T-cell (primary cell): ENCODE measurements at regions not wholly inside any gene's neighbourhood (a gene's known extent, or its start where the extent isn't known, plus 50 kb on each side); places are given as distances from the start of the nearest gene placed in this dataset.

Experiments used
- ATAC-seq, 4 experiments: fragments of 200-7000 bp in 3 of 4; fragments of 150-1000 bp in 1 of 4; cut with Tn5 transposase; replicated peaks in 1 of 4; 1 replicate in 3 of 4; 2 replicates in 1 of 4; pipeline ENCODE4 v1.10.0; 2021; ENCODE audit warnings: moderate library complexity in 3 of 4, mild to moderate bottlenecking in 2 of 4, moderate number of reproducible peaks in 1 of 4
- CTCF ChIA-PET, 2 donors: fragments of 300-600 bp; sonication (Branson Sonifier 250); formaldehyde crosslinking; loops; one replicate each; lab custom pipeline; 2022; ENCODE audit warnings: antibody characterized with exemption in 2 of 2; lab: Charles Lee
- POLR2A ChIA-PET, 2 donors: fragments of 300-600 bp; sonication (Branson Sonifier 250); formaldehyde crosslinking; loops; one replicate each; lab custom pipeline; 2022; ENCODE audit warnings: antibody characterized with exemption in 2 of 2; lab: Charles Lee
- DNase-seq, 35 experiments: peaks; one replicate each; pipeline versions ENCODE4 v3.0.0 to v3.0.0-alpha.2; 2013 to 2023
- H3K27ac ChIP-seq: one replicate; pipeline ENCODE4 v1.5.1; 2013; ENCODE audit warnings: low read length
- H3K27me3 ChIP-seq, 2 experiments: replicated peaks in 1 of 2; 1 replicate in 1 of 2; 2 replicates in 1 of 2; pipeline versions ENCODE4 v1.6.1 to v1.7.0; 2013; ENCODE audit warnings: low read length in 1 of 2, mixed read lengths in 1 of 2; ENCODE audit not compliant: control insufficient read depth in 2 of 2, insufficient read depth in 2 of 2; ENCODE audit errors: extremely low read depth in 1 of 2
- H3K36me3 ChIP-seq, 2 donors: 1 replicate in 1 of 2; 2 replicates in 1 of 2; pipeline versions ENCODE4 v1.6.1 to v1.7.0; 2013; ENCODE audit warnings: low read length in 1 of 2; ENCODE audit not compliant: control insufficient read depth in 2 of 2, insufficient read depth in 1 of 2; ENCODE audit errors: extremely low read depth in 1 of 2
- H3K4me1 ChIP-seq, 2 experiments: 1 replicate in 1 of 2; 2 replicates in 1 of 2; pipeline versions ENCODE4 v1.6.1 to v1.7.0; 2013; ENCODE audit warnings: low read length in 2 of 2, mixed read lengths in 1 of 2; ENCODE audit not compliant: insufficient read depth in 2 of 2, control insufficient read depth in 1 of 2; ENCODE audit errors: extremely low read depth in 1 of 2
- H3K4me3 ChIP-seq, 2 donors: 1 replicate in 1 of 2; 2 replicates in 1 of 2; pipeline versions ENCODE4 v1.5.1 to v1.7.0; 2013; ENCODE audit warnings: mild to moderate bottlenecking in 2 of 2, low read length in 1 of 2, moderate library complexity in 1 of 2; ENCODE audit not compliant: control insufficient read depth in 1 of 2; ENCODE audit errors: extremely low read depth in 1 of 2
- H3K9me3 ChIP-seq: 2 replicates; pipeline ENCODE4 v1.7.0; 2013
- H3K27ac Mint-ChIP-seq, 2 donors: one replicate each; pipeline ENCODE4 v1.8.0; 2020 to 2021; ENCODE audit warnings: mild to moderate bottlenecking in 2 of 2, mixed read lengths in 2 of 2
- H3K27me3 Mint-ChIP-seq, 2 donors: one replicate each; pipeline ENCODE4 v1.8.0; 2021 to 2022; ENCODE audit warnings: mixed read lengths in 2 of 2
- H3K36me3 Mint-ChIP-seq: one replicate; pipeline ENCODE4 v1.8.0; 2021; ENCODE audit warnings: mixed read lengths
- H3K4me1 Mint-ChIP-seq, 3 donors: one replicate each; pipeline ENCODE4 v1.8.0; 2020 to 2022; ENCODE audit warnings: mixed read lengths in 3 of 3, mild to moderate bottlenecking in 1 of 3
- H3K4me3 Mint-ChIP-seq, 3 donors: one replicate each; pipeline ENCODE4 v1.8.0; 2020 to 2022; ENCODE audit warnings: mild to moderate bottlenecking in 3 of 3, mixed read lengths in 3 of 3, moderate library complexity in 3 of 3
- H3K9me3 Mint-ChIP-seq, 3 donors: one replicate each; pipeline ENCODE4 v1.8.0; 2020 to 2022; ENCODE audit warnings: mixed read lengths in 3 of 3
- WGBS: methylation state at CpG from one replicate; pipeline ENCODE4 v1.1.5; 2013; ENCODE audit warnings: missing lambda C conversion rate; ENCODE audit not compliant: insufficient coverage; 5-methylcytosine and 5-hydroxymethylcytosine counted together

GRCh38 chr3:20327889-20328288, 141.9 kb upstream of the SGO1 start:
- no peaks in the 10 kb centered on the region for H3K36me3 ChIP-seq
- ATAC-seq (no peak), DNase-seq (no peak)
- H3K27ac Mint-ChIP-seq = no peak overlapping the region
- no peak overlapping the region for H3K4me3 ChIP-seq
- POLR2A ChIA-PET = no interaction called here
- no peaks in the 10 kb centered on the region for H3K4me1 ChIP-seq
- no peak overlapping the region for H3K4me3 Mint-ChIP-seq
- H3K9me3 Mint-ChIP-seq = peaks cover 0 to 2% (median 0%) of the 10 kb centered on the region in 3 donors
- H3K27me3 ChIP-seq = no peaks in the 10 kb centered on the region
- CTCF ChIA-PET = no interaction called here
- H3K4me1 Mint-ChIP-seq = no peaks in the 10 kb centered on the region
- WGBS = 100% methylated on average over 1 of the region's 1 CpG
- no peaks in the 10 kb centered on the region for H3K27me3 Mint-ChIP-seq
- no peaks in the 10 kb centered on the region for H3K36me3 Mint-ChIP-seq
- no peak overlapping the region for H3K27ac ChIP-seq
- no peaks in the 10 kb centered on the region for H3K9me3 ChIP-seq

GRCh38 chr3:20326541-20326940, 140.5 kb upstream of the SGO1 start:
- no peaks in the 10 kb centered on the region for H3K36me3 ChIP-seq
- no peaks in the 10 kb centered on the region for H3K4me1 ChIP-seq
- no peaks in the 10 kb centered on the region for H3K27me3 ChIP-seq
- DNase-seq = no peak
- H3K9me3 ChIP-seq = no peaks in the 10 kb centered on the region
- no peaks in the 10 kb centered on the region for H3K27me3 Mint-ChIP-seq
- no peaks in the 10 kb centered on the region for H3K4me1 Mint-ChIP-seq
- no peak overlapping the region for H3K4me3 ChIP-seq
- ATAC-seq = no peak
- CTCF ChIA-PET = interaction anchor here in 1 of 2 donors (0.6 kb wide), 1 partner anchor 442 kb away, joined by 6 read pairs; no protein-coding TSS in a partner anchor
- H3K9me3 Mint-ChIP-seq = no peaks in the 10 kb centered on the region
- H3K27ac Mint-ChIP-seq = no peak overlapping the region
- no peaks in the 10 kb centered on the region for H3K36me3 Mint-ChIP-seq
- POLR2A ChIA-PET = no interaction called here
- H3K4me3 Mint-ChIP-seq = no peak overlapping the region
- WGBS = no CpG with 5 or more reads among the region's 1 CpG
- H3K27ac ChIP-seq = no peak overlapping the region

GRCh38 chr3:20325563-20325962, 139.6 kb upstream of the SGO1 start:
- H3K4me1 ChIP-seq = no peaks in the 10 kb centered on the region
- H3K27me3 Mint-ChIP-seq = no peaks in the 10 kb centered on the region
- ATAC-seq (no peak), DNase-seq (no peak)
- no peak overlapping the region for H3K4me3 Mint-ChIP-seq
- H3K27me3 ChIP-seq = no peaks in the 10 kb centered on the region
- no peaks in the 10 kb centered on the region for H3K4me1 Mint-ChIP-seq
- POLR2A ChIA-PET = no interaction called here
- no peak overlapping the region for H3K4me3 ChIP-seq
- no CpG with 5 or more reads among the region's 1 CpG for WGBS
- H3K36me3 Mint-ChIP-seq = no peaks in the 10 kb centered on the region
- no peaks in the 10 kb centered on the region for H3K36me3 ChIP-seq
- no peaks in the 10 kb centered on the region for H3K9me3 ChIP-seq
- no peak overlapping the region for H3K27ac ChIP-seq
- no peaks in the 10 kb centered on the region for H3K9me3 Mint-ChIP-seq
- CTCF ChIA-PET = no interaction called here
- no peak overlapping the region for H3K27ac Mint-ChIP-seq

GRCh38 chr3:20324664-20325478, 138.9 kb upstream of the SGO1 start:
- ChIA-PET CTCF (no interaction called here), POLR2A (no interaction called here)
- no peaks in the 10 kb centered on the region for H3K4me1 Mint-ChIP-seq
- H3K27ac ChIP-seq = no peak overlapping the region
- H3K27me3 ChIP-seq = no peaks in the 10 kb centered on the region
- H3K9me3 ChIP-seq = no peaks in the 10 kb centered on the region
- DNase-seq = no peak
- H3K4me3 ChIP-seq = no peak overlapping the region
- no peaks in the 10 kb centered on the region for H3K4me1 ChIP-seq
- H3K27me3 Mint-ChIP-seq = no peaks in the 10 kb centered on the region
- 100% methylated on average over 1 of the region's 1 CpG for WGBS
- no peaks in the 10 kb centered on the region for H3K36me3 ChIP-seq
- H3K4me3 Mint-ChIP-seq = no peak overlapping the region
- no peaks in the 10 kb centered on the region for H3K36me3 Mint-ChIP-seq
- no peak overlapping the region for H3K27ac Mint-ChIP-seq
- ATAC-seq = no peak
- H3K9me3 Mint-ChIP-seq = no peaks in the 10 kb centered on the region

- Mint-ChIP-seq H3K27ac (no peak overlapping the region), H3K36me3 (no peaks in the 10 kb centered on the region), H3K27me3 (no peaks in the 10 kb centered on the region), H3K4me3 (no peak overlapping the region), H3K9me3 (no peaks in the 10 kb centered on the region), H3K4me1 (no peaks in the 10 kb centered on the region)
- Histone ChIP-seq H3K9me3 (no peaks in the 10 kb centered on the region), H3K4me1 (no peaks in the 10 kb centered on the region), H3K4me3 (no peak overlapping the region), H3K27ac (no peak overlapping the region), H3K27me3 (no peaks in the 10 kb centered on the region), H3K36me3 (no peaks in the 10 kb centered on the region)
- no peak for DNase-seq
- no peak for ATAC-seq
- POLR2A ChIA-PET = no interaction called here
- CTCF ChIA-PET = no interaction called here
- 83% methylated on average over 8 of the region's 8 CpGs for WGBS
Measured at GRCh38 chr3:20323307-20323927, 137.4 kb upstream of the SGO1 start.

- H3K4me1 Mint-ChIP-seq = no peaks in the 10 kb centered on the region
- no peaks in the 10 kb centered on the region for H3K9me3 Mint-ChIP-seq
- H3K4me1 ChIP-seq = no peaks in the 10 kb centered on the region
- ATAC-seq (no peak), DNase-seq (no peak)
- CTCF ChIA-PET = no interaction called here
- no peak overlapping the region for H3K4me3 Mint-ChIP-seq
- POLR2A ChIA-PET = interaction anchor here (0.6 to 0.7 kb wide), 2 partner anchors 12 to 18 kb away, joined by 3 to 6 read pairs; no protein-coding TSS in a partner anchor
- no peaks in the 10 kb centered on the region for H3K9me3 ChIP-seq
- H3K36me3 ChIP-seq = no peaks in the 10 kb centered on the region
- no peaks in the 10 kb centered on the region for H3K27me3 Mint-ChIP-seq
- H3K4me3 ChIP-seq = no peak overlapping the region
- H3K36me3 Mint-ChIP-seq = no peaks in the 10 kb centered on the region
- no peak overlapping the region for H3K27ac Mint-ChIP-seq
- WGBS = no CpG with 5 or more reads among the region's 1 CpG
- no peaks in the 10 kb centered on the region for H3K27me3 ChIP-seq
- no peak overlapping the region for H3K27ac ChIP-seq
Measured at GRCh38 chr3:20322085-20322484, 136.1 kb upstream of the SGO1 start.
